Effector CD8-positive, alpha-beta T cell (primary cell): ENCODE measurements at regions not wholly inside any gene's neighbourhood (a gene's known extent, or its start where the extent isn't known, plus 50 kb on each side); places are given as distances from the start of the nearest gene placed in this dataset.

Source experiments
- DNase-seq: peaks from one replicate; lab custom pipeline; 2025; lab: John Stamatoyannopoulos, UW

DNA sequence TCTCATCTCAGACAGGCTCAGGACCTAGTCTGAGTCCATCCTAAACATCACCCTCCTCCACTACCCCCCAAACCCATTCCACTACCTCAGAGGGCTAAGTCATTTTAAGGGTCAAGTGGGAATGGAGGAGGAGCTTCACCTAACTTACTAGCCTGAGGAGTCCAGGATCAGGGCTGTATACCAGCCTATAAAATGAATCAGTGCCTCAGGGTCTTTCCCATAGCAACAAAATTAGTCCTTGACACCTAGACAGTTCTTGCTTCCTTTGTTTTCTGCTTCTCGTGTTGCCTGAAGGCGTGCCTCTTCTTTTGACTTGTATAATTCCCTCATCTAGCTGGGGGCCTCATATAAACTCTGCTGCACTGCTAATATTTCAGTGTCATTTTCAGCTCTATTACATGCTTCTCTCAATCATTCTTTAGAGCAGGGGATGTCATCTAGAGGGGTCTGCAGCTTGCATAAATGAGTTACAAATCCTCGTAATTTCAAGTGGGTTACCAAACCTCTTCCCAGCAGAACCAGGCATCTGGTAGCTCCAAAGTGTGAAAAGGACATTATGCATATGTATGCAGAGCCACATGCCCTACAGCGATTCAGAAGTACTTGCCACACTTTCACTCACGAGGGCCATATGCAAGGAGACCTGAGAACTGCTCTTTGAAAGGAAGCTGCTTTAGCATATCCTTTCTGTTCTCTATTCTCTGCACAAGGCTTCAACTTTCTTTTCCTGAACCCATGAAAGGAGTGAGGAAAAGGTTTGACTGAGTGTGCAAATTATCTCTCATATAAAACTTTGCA is 311.7 kb upstream of the SEMA6D start:
- DNase-seq = no peak

DNA sequence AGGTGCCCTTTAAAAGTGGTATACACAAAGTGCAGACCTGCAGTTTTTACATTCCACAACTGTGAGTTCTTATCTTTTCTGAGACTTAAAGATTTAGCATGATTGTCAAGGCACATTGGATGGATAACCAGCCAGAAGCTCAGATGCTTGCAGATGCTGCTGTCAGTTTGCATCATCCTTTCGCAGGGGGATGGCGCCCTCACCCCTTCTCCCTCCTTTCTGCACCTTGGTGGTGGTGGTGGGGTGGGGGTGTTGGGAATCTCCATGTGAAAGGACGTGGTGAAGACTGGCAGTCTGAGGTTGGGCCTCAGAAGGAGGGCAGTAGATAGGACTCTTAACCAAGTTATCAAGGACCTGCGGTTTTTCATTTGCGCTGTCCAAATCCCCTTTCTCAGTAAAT is 309.6 kb upstream of the SEMA6D start:
- no peak for DNase-seq

DNA sequence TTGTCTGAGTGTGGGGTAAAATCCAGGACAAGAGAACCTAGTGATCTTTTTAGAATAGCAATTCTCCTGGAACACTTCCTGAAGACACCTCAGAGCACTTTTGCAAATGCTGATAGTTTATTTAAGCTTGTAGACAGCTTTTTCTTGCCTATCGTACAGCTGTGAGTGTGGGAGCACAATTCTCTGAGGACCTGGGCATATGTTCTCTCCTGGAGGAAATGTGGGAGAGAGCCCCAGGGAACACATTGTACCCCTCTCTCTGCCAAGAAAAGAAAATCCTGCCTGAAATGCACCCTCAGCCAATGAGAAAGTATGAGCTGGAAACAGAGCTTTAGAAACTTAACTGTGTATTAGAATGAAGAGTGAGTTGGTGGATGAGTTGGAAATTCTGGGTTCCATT is 308.3 kb upstream of the SEMA6D start:
- DNase-seq = no peak

DNA sequence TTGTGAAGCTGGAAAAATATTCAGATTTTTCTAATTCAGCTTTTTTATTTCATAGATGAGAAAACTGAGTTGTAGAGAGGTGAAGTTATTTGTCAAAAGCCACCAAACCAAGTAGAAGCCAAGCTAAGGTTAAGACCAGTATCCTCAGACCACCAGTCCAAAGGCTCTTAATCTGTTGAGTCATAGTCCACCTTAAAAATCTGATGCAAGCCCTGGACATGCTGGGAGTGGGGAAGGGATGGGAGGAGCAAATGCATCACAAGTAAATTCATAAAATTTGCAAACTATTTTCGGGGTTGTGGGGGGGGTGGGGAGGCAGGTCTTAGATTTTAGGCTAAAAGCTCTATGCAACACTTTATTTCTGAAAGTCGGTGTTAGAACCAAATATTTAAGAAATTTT is 307.7 kb upstream of the SEMA6D start:
- no peak for DNase-seq

DNA sequence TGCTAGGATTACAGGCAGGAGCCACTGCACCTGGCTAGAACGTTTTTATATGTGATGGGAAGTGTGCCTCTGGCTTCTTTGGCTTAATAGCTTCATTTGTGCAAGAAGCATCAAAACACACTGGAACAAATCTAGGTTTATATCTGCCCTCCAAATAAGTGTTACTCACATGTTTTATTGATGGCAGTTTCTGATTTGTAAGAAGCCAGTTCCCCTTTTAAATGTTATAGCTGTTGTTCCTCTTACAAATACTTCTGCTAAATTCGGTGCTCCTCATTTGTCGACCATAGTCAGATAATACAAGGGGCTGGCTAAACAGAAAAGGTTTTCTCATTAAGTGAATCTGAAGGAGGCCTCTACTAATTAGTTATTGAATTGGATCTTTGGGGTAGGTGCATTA is 307.1 kb upstream of the SEMA6D start:
- DNase-seq = no peak

DNA sequence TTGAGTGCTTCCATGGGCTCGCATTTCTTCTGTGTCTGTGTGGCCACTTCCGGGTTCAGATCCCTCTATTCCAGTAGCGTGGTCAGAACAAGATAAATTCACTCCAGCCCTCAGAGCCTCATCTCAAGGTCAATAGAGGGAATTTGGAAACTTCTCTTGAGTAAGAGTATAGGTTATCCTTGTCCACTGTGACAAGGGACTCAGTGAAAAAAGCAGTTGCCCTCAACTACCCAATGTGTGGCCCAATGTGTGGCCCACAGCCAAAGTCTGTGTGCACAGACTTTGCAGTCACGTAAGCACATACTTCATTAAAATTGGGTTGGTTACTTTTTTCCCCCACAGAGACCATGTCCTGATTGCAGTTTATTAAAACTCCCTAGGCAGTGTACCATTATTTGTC is 305.6 kb upstream of the SEMA6D start:
- DNase-seq = no peak

DNA sequence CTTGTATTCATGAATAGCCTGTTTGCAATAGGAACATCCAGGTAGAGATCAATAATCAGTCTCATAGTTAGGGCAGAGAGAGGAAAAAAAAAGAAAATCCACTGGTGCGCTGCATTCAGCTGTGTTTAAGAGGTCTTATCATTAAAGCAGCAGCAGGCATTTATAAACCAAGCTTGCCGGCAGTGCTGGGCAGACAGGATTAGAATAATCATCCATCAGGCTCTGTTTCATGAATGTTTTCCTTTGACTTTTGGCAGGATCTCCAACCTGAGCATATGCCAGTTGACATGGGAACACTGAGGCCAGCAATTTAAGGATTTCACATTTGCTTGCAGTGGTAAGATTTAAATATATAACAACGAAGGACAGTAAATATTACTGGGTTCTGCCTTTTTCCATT is 305.2 kb upstream of the SEMA6D start:
- DNase-seq = no peak

DNA sequence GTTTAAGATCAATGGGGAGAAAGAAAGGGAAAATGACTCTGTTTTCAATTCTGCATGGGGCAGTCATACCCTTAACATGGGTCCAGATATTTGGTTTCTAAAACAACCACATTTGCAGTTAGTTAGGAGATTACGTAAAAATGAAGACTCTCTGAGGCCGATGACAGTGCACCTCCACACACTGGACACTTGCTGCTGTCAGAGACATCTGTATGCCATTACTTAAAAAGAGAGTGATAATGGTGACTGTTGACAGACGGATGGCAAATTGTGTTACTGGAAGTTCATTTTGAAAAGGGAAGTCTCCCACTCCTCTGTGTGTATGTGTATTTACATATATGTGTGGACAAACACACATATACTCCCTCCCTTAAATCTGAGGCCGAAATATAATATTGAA is 304.5 kb upstream of the SEMA6D start:
- DNase-seq = no peak

DNA sequence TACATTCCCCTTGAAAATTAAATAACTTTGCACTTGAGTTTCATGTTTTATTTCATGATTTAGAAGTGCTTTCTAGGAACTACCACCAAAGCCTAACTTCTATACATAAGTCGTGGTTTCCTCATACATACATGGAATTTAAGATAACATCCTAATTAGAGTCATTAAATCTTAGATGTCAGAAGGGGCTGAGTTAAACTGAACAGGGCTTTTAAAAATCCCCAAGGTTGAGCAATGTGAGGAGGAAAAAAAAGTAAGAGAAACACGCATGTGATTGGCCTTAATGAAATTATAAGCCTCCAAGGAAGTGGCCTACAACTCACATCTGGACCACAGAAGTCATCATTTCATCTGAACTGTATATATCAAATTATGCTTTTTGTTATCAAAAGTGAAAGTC is 303.1 kb upstream of the SEMA6D start:
- DNase-seq = no peak

DNA sequence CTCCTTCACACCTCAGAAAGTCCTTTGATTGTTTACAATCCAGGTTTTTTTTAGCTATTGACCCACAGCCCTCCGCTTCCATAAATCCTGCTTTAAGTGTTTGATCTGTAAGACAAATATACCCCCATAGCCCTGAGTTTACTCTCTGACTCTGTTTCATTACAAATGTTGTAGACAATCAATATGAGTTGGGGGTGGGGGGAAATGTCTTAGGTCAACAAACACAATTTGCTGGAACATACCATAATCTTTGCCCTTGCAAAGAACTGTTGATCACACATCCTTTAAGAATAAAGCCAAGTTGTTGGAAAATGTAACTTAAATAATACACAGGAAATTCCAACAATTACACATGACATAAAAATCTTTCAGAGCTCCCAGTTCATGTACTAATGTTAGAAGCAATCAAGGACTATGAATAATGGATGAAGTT is 301.8 kb upstream of the SEMA6D start:
- DNase-seq = no peak

DNA sequence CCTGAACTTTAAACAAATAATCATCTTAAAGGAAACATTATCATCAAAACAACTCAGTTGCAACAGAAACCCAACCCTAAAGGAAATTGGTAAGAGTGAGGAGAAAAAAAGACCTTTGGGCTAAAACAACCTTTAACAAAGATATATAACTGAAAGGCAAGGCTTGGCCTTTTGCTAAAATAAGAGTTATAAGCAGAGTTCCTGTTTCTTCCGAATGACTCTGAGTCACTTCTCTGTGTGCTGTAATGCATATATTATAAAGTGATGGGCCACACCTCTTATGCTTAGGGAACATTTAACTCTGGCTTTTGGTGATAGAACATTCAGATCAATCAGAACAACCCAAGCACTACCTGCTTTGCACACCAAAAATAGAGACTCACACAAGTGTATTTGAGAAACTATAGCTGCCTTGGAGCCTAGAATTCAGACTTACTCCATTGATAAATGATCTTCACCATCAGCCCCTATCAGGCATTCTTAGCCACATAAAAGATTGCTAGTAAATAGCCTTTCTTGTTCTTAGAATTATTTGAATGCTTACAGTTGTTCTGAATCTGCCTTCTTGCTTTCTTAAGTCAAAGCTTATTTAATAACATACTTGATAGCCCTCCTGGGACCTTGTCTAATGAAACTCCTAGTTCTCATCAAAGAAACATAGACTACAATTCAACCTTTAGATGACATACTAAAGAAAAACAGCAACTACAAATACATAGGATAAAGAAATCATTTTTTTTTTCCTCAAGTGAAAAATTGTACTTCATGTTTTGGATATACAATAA is 294.2 kb upstream of the SEMA6D start:
- DNase-seq = no peak

DNA sequence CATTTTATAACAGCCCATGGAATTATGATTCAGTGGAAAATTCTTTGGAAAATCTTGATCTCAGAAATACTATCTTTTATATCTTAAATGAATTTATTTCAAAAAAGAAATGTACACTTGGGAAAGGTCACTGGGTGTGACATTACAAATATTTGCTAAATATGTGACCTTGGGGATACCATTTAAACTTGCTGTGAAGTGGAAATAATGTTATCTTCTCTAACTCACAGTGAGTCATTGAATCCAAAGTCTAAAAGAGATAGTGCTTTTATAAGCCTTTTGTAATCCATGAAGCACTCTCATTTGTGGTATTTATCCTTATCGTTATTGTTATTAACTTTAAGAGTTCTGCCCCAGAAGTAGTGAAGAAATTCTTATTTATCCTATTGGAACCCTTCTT is 289.8 kb upstream of the SEMA6D start:
- no peak for DNase-seq

DNA sequence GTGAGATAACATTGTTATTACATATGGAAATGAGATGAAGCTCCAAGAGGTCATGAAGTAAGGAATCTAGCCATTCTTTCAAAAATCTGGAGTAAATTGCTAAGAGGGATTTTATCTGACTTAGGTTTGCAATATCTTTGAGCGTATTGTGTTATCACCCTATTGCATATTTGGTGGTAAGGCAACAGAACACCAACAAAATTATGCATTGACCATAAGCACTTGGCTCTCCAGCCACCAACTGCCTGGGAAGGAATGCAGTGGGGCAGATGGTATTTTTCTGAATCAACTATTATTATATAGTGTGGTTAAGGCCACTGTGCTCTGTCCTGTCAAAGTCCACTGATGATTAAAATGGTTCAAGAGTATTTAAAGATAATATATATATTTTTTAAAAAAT is 287.9 kb upstream of the SEMA6D start:
- no peak for DNase-seq

DNA sequence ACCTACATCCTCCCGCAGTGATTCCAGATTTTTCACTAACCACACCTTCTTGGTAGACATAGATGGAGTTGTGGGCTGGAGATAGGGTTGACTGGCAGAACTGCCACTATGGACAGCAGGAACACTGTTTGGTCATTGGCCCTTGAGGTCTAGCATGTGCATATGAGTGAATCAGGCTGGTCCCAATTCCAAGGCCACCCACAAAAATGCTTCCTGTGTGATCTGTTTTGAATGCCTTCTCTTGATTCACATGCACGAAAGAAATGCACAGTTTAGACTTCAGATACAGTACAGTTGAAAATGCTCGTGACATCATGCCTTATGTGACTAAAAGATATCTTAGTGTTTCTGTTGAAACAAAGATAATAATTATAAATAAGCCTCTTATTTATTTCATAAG is 285.8 kb upstream of the SEMA6D start:
- no peak for DNase-seq

DNA sequence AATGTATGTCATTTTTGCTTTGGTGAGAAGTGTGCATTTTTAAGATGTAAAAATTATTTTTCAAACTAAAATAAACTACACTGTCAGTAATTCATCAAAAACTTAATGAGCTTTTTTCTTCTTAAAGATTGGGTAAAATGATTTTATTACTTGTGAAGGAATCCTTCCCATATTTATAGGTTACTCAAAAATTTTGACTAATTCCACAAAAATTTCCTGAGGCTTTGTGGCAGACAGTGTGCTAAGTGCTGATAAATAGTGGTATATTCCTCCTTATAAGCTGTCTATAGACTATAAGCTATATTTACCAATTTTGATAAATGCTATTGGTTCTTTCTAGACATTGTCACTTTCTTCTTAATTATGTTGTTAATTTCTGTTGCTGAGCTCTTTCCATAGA is 284.5 kb upstream of the SEMA6D start:
- no peak for DNase-seq

DNA sequence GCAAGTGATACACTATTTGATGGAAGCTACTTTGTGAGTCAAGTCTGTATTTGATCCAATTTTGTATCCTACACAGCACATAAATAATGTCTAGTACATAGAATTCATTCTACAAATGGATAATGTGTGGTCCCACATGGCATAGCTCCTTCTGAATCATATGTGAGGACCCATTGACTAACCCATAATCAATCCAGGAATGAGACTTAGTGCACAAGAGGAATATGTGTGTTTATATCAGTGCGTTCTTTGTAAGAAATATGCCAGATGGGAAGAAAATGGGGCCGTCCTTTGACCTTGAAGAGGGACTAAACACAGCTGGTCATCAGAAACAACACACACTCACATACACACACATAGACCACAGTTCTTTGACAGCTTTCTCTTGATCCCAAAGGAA is 282.7 kb upstream of the SEMA6D start:
- no peak for DNase-seq

DNA sequence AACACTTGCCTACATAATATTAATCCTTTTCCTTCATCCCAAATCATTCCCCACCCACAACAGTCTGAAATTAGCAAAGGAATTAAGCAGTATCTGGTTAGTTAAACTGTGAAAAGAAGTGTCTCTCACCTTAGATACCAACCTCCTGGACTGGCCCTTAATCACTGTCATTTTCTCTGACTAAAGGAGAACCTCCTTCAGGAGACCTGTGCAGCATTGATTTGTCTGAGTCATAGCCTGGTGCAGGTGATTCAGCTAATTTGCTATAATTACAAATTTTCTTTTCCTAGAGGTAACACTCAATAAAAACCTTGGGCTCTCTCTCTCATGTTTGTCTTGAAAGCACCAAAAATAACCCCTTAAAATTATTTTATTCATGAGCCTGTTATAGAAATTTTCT is 279.8 kb upstream of the SEMA6D start:
- DNase-seq = no peak

DNA sequence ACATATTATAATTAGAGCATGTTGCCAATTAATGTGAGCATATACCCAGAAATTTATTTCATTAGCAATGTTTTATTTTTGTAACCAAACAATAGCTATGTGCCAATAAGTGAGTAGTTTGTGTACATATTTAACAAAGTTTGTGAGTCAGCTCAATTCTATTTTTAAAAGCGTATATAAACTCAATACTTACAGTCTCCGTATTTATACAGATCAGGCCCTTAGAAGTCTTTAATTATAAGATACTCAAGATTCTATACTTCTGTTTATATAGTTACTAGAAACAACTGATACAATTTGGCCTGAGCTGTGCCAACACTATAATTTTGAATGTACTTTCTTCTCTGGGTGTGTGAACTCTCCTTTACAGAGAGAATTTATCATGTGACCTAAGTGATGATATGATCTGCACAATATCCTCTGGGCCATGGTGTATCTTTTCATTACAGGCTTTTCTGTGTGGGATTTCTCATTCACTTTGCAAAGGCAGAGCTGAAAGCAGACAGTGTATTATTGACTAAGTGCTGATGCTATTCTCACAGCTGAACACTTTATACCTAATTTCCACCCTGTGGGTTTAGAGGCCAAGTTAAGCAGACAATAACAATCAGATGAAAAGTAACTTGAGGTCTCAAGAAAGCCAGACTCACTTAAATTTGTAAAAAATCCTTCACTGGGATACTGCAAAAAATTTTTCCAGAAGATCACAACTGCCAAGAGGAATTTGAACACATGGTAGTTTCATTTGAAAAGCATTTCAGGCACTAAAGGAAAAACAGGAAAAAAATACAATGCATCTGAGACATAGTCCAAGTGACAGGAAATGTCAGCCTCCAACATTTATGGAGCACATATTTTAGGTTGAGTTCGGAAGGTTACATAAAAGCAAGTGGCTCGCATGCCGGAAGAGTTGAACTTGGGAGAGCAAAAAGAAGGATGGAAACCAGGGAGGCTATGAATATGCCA is 277.9 kb upstream of the SEMA6D start:
- DNase-seq = no peak

DNA sequence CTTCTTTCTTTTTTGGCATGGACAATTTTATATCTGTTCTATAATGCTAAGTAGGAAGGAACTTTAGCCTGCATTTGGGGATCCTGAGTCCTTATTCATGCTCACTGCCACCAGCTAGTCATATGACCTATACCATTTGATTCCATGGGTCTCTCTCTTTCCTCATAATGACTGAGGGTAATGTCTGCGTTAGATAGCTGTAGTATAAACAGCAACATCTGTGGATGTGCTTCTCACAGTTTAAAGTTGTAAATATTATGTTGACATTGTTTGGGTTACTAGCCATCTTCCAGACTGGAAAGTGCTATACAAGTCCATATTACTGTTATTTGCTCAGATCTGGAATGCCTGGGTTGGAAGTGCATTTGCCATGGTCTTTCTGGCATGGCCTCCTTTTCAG is 274.9 kb upstream of the SEMA6D start:
- DNase-seq = no peak

DNA sequence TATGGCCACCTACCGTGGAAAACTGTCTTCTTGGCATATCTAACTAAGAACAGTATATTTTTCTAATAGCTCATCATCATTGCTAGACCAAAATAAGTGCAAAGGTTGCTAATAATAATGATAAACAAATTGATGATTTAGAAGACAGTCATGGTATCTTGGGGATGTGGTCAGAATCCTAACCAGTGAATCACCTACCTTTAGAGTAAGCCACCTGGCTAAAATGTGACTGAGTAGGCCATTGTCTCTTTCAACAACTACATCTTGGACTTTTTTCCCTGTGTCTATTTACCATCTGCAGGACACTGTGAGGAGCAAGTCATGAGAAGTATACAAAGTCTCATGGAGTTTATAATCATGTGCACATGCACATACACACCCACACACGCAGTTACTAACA is 273.5 kb upstream of the SEMA6D start:
- DNase-seq = no peak

DNA sequence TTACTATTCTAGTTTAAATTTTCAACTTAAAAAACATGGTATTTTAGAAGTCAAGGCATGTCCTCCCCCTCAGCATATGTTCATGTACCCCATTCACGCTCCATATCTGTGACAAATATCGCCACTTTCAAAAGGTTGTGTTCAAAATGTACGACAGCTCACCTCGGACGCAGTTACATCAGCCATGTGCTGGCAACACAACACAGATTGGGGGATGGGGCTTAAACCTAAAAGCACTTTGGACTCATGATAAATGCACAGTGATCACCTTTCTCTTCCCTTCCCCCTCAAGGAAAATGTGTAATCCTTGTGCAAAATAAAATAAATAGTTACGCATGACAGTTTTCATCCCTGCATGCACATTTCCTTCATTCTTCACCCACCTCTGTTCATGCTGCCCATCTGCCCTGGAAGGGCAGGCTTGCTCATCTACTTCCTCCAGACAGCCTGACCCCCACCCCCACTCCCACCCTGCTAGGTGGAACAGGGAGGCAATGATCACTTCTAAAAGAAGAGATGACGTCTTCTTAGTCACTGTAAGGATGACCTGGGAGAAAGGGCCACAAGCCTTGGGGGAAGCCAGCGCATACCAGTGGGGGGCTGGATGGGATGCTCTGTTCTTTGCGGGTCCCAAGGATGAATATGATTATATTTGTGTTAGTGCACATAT is 271.4 kb upstream of the SEMA6D start:
- no peak for DNase-seq
